GM21447 (cell line): ENCODE measurements at regions not wholly inside any gene's neighbourhood (a gene's known extent, or its start where the extent isn't known, plus 50 kb on each side); places are given as distances from the start of the nearest gene placed in this dataset.
"Not testable (repeated sequence)": the region's sequence is repeated elsewhere in the genome, so short reads cannot be mapped to it uniquely, and the experiment has no call there.

ENCODE experiments used
- ATAC-seq: cut with Tn5 transposase; IDR thresholded peaks from one replicate; pipeline ENCODE4 v1.9.1; 2021; ENCODE audit not compliant: unreplicated experiment

DNA sequence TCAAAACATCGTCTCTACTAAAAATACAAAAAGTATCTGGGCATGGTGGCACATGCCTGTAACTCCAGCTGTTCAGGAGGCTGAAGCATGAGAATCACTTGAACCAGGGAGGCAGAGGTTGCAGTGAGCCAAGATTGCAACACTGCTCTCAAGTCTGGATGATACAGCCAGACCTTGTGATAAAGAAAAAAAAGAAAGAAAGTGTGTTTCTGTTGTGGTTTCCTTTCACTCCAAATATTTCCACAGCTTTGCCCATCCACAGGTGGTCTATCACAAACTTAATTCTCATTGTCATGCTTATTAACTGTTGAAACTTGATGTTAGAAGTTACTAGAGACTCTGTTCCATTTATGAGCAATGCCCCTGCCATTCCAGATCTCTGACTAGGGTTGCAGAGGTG, 316.0 kb upstream of the SEMA3C start:
- no peak for ATAC-seq

DNA sequence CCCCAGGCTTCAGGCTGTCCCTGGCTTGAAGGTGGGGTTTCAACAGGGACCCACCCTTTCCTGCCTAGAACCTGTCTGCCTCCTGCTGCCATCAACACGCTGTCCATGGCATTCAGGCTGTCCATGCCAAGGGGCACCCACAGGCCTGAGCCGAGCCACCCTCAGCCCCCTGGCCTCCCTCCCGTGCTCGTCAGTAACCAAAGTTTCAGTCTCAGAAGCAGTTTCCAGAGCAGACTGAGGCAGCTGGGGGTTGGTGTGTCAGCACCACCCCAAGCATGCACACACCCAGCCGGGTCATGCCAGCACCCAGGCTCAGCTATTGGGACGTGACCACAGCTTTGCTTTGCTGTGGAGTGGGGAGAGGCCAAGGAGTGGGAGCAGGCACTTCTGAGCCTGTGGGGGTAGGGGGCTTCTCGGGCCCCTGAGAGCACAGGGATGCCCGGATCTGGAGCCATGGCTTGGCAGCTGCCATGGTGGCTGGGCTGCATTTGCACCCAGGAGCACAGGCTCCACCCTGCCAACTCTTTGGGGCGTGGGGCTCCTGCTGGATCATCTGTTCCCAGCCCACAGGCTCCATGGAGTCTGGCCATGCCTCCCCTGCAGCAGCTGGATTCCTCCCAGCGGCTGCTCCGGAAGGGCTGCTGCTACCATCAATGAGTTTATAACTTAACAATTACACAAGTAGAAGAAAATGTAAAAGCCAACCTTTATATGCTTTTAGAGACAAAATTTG, 314.5 kb upstream of the SEMA3C start:
- ATAC-seq = no peak

- ATAC-seq = no peak
These were observed 313.4 kb upstream of the SEMA3C start for GRCh38 chr7:81232084-81232799.

DNA sequence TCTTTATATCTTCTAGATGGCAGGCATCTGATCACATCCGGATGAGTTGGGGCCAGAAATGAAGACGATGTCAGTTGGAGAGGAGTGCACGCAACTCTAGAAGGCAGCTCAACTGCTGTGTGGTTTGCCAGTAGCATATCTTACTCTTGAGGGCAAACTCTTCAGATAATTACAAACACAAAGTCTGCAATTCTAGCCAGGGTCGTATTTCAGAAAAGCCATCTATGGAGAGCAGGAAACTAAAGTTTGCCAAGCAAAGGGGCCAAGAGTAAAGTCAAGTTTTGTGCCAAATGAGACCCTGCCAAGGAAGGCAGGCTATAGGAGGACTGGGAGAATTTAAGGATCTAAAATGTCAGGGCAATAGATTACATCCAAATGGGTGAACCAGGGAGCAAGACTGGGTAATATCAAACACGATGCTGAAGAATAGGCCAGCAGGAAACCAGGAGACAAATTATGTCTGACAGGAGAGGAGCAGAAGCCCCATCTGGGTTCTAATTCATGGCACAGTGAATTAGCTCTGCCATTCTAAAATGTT, 312.5 kb upstream of the SEMA3C start:
- ATAC-seq = no peak

- ATAC-seq = no peak
These were observed 307.4 kb upstream of the SEMA3C start for GRCh38 chr7:81226234-81226633.

- ATAC-seq = not testable (repeated sequence)
These were observed 303.8 kb upstream of the SEMA3C start for GRCh38 chr7:81222692-81223091.

GRCh38 chr7:81221527-81222217, 302.8 kb upstream of the SEMA3C start:
- ATAC-seq = no peak

- no peak for ATAC-seq
These were observed 299.7 kb upstream of the SEMA3C start for GRCh38 chr7:81218480-81219106.

DNA sequence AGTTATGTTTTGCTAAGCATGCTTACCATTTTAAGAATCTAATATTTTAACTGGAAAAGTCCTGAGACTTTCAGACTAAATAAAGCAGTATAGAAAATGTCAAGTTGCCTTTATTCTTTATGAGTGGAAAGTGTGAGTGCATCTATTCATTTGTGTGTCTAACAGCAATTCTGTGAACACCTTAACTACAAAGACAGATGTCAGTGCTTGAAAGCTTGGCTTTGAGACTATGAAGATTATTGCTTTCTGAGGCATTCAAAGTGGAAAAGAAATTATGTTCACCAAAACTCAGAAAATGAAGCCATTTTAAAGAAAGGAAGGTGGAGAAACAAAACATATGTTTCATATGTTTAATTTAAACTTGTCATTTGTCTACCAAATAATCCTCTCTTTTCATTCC, 294.5 kb upstream of the SEMA3C start:
- no peak for ATAC-seq

- ATAC-seq = no peak
These were observed 293.1 kb upstream of the SEMA3C start for GRCh38 chr7:81211934-81212320.

DNA sequence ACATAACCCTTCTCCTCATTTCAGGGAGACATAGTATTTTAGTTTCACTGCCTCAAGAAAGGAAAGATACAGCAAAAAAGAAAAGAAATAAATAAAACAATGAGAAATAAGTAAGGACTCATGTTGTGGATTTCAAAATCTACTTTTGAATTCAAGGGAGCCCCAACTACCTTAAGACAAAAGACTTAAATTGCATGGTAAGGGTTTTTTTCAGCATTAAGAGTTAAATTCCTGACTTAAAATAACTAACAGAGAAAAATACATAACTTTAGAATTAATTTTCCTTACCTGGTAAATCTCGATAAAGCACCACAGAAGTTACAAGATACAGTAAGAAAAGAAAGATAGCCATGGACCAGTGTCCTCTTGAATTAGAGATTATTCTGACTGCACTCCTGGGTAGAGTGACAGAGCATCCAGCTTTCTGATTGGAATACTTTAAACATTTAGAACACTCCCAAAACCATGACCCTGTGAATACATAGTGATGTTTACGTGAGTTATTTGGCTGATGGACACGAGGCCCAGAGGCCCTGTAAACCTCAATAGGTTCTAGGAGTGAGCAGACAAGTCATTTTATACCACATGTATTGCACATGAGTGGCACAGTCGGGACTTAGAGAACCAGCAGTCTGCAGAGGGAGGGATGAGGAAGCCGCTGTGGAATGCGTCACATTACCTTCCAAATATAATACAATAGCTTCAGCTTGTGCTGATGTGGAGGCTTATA, 292.5 kb upstream of the SEMA3C start:
- no peak for ATAC-seq

DNA sequence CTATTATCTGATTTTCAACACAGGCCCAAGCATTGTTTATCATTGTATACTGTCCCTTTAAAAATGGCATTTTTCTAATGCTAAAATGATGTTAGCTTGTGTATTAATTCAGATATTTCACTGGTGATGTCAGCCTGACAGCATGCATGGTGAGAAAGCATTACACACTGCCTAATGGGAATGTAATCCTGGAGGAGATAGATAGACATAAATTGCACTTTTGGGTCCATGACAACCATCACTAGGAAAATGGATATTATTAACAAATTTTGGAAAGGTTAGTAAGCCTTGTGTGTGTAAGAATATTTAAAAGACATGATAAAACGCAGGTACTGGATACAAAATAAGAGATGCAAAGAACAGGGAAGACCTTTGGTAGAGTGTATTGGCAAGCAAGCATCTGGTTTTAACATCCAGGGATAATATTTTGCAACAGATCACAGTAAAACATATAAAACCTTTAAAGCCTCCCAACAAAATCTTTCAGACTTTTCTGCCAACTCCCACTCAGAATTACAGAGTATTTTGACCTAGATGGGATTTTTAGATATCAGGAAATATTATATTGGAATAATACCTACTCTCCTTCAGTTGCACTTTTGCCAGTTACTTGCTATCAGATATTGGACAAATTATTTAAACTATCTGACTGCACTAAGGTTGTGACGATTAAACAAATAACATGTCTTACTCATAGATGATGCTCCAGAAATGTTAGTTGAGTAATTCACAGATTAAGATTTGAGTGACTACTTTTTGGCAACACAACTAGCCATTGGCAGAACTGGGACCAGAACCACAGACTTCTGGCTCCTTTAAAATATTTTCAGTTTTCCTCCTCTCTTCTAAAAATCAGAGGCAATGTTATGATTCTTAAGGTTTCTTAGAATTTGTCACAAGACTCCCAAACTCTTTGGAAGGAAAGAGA, 291.6 kb upstream of the SEMA3C start:
- ATAC-seq = no peak

GRCh38 chr7:81209059-81209458, 290.2 kb upstream of the SEMA3C start:
- no peak for ATAC-seq

- ATAC-seq = no peak
These were observed 288.9 kb upstream of the SEMA3C start for GRCh38 chr7:81207801-81208200.

DNA sequence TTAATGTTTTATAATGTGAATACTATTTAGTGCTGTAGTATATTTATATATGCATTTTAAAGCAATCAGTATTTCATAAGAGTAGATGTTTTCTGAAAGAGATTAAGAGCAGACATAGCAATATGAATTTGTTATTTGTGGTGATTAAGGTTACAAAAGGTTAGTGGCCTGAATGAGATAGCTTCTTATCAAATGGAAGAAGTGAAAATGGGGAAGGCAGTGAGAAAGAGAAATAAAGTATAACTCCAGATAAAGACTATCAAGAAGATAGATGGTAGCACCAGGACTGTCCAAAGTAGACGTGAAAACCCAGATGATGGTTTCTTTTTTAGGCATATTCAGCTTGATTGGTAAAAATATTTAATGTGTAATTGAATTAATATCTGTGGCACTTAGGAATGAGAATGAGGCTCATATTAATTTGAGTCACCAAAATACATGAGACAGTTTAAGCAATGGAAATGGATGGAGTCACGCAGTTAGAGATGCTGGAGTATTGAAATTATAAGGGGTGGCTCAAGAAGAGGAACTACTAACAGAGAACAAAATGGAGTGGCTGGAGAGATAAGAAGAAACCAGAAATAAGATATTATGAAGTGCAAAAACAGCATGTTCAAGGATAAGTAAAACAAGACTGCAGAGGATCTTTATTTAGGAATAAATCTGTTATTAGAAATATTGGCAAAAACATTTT, 288.0 kb upstream of the SEMA3C start:
- ATAC-seq = no peak

DNA sequence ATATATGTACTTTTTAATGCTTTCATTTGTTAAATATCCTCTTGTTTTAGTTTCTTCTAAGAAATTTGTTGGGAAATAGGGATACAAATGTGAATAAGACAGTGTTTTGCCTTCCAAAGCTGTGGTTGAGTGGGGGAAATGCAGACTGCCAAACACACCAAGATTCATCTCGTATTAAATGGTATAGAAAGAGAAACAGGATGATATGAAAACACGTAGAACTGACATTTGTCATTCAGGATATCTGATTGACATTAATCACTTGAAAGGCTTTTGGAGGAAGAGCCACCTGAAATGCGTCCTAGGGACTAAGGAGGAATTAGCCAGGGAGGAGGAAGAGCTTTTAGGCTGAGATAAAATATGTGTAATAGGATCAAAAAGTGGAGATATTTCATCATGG, 287.4 kb upstream of the SEMA3C start:
- no peak for ATAC-seq

- no peak for ATAC-seq
These were observed 282.3 kb upstream of the SEMA3C start for GRCh38 chr7:81201188-81201587.

DNA sequence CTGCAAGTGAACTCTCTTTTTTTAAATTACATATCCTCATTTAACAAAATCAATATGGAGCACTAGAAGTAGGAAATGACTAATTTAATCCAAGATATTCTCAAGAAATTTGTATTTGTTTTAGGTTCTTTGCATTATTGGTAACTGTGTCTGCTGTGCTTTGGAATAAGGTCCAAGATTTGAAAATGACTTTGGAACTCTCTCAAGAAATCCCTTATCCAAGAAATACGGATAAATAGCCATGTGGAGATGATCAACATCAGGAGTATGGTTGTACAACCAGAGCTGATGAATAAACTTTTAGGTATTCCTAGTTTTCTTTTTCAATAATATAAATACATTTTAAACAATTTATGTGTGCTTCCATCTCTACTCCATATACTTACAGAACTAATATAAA, 279.9 kb upstream of the SEMA3C start:
- ATAC-seq = no peak

- no peak for ATAC-seq
These were observed 278.4 kb upstream of the SEMA3C start for GRCh38 chr7:81197266-81197665.
